Jurkat, Clone E6-1 (cell line): ENCODE measurements at regions not wholly inside any gene's neighbourhood (a gene's known extent, or its start where the extent isn't known, plus 50 kb on each side); places are given as distances from the start of the nearest gene placed in this dataset.

ENCODE experiments used
- DNase-seq: peaks from one replicate; pipeline ENCODE4 v3.0.0-alpha.2; 2011; ENCODE audit warnings: low read depth, low spot score
- H3K4me3 ChIP-seq: 2 replicates; pipeline ENCODE4 v1.5.1; 2011; ENCODE audit warnings: mild to moderate bottlenecking, low read length, control low read depth, moderate library complexity

GRCh38 chr1:29650476-29650875, 414.2 kb downstream of the PTPRU start:
- no peak for DNase-seq

GRCh38 chr1:29650041-29650400, 413.7 kb downstream of the PTPRU start:
- no peak overlapping the region for H3K4me3 ChIP-seq
- DNase-seq: no peak

More at GRCh38 chr1:29650476-29650875, 414.2 kb downstream of the PTPRU start:
- H3K4me3 ChIP-seq: no peak overlapping the region

- DNase-seq: no peak
- no peak overlapping the region for H3K4me3 ChIP-seq
Observed at GRCh38 chr1:29649189-29650040, 413.1 kb downstream of the PTPRU start.

GRCh38 chr1:29648798-29649188, 412.5 kb downstream of the PTPRU start:
- no peak for DNase-seq
- H3K4me3 ChIP-seq: no peak overlapping the region

GRCh38 chr1:29648026-29648425, 411.7 kb downstream of the PTPRU start:
- no peak overlapping the region for H3K4me3 ChIP-seq
- DNase-seq: no peak

- DNase-seq: no peak
- no peak overlapping the region for H3K4me3 ChIP-seq
Observed at GRCh38 chr1:29647581-29647980, 411.3 kb downstream of the PTPRU start.

- no peak for DNase-seq
Observed at GRCh38 chr1:29646161-29646775, 409.9 kb downstream of the PTPRU start.

GRCh38 chr1:29645586-29645985, 409.3 kb downstream of the PTPRU start:
- DNase-seq: no peak
- no peak overlapping the region for H3K4me3 ChIP-seq

More at GRCh38 chr1:29646161-29646775, 409.9 kb downstream of the PTPRU start:
- H3K4me3 ChIP-seq: no peak overlapping the region

GRCh38 chr1:29644812-29645211, 408.5 kb downstream of the PTPRU start:
- DNase-seq: no peak
- no peak overlapping the region for H3K4me3 ChIP-seq

- no peak for DNase-seq
- H3K4me3 ChIP-seq: no peak overlapping the region
Observed at GRCh38 chr1:29643838-29644440, 407.6 kb downstream of the PTPRU start.

- no peak for DNase-seq
- no peak overlapping the region for H3K4me3 ChIP-seq
Observed at GRCh38 chr1:29643281-29643680, 407.0 kb downstream of the PTPRU start.

GRCh38 chr1:29642519-29642918, 406.2 kb downstream of the PTPRU start:
- no peak overlapping the region for H3K4me3 ChIP-seq

GRCh38 chr1:29641921-29642320, 405.6 kb downstream of the PTPRU start:
- H3K4me3 ChIP-seq: no peak overlapping the region
- no peak for DNase-seq

More at GRCh38 chr1:29642519-29642918, 406.2 kb downstream of the PTPRU start:
- DNase-seq: no peak

GRCh38 chr1:29640428-29640785, 404.1 kb downstream of the PTPRU start:
- DNase-seq: no peak
- no peak overlapping the region for H3K4me3 ChIP-seq

GRCh38 chr1:29639741-29640427, 403.6 kb downstream of the PTPRU start:
- no peak for DNase-seq
- H3K4me3 ChIP-seq: no peak overlapping the region

GRCh38 chr1:29639156-29639736, 402.9 kb downstream of the PTPRU start:
- no peak for DNase-seq
- H3K4me3 ChIP-seq: no peak overlapping the region

- no peak overlapping the region for H3K4me3 ChIP-seq
- DNase-seq: no peak
Observed at GRCh38 chr1:29638281-29638680, 402.0 kb downstream of the PTPRU start.

GRCh38 chr1:29636936-29637335, 400.6 kb downstream of the PTPRU start:
- DNase-seq: no peak
- no peak overlapping the region for H3K4me3 ChIP-seq

- no peak overlapping the region for H3K4me3 ChIP-seq
- DNase-seq: no peak
Observed at GRCh38 chr1:29635501-29636263, 399.4 kb downstream of the PTPRU start.
